RWPE1 (cell line): ENCODE measurements at regions not wholly inside any gene's neighbourhood (a gene's known extent, or its start where the extent isn't known, plus 50 kb on each side); places are given as distances from the start of the nearest gene placed in this dataset.

ENCODE experiments used
- CTCF ChIA-PET: fragments of 350-600 bp; sonication (Branson Sonifier 250); formaldehyde crosslinking; extraction: SDS; loops from one replicate; lab custom pipeline; 2021; lab: Yijun Ruan, JAX
- POLR2A ChIA-PET: fragments of 400-600 bp; formaldehyde crosslinking; extraction: SDS; loops from one replicate; lab custom pipeline; 2020; ENCODE audit warnings: antibody characterized with exemption; ENCODE audit not compliant: low non-redundant PET; lab: Yijun Ruan, JAX
- DNase-seq: peaks from one replicate; pipeline ENCODE4 v3.0.0; 2012; ENCODE audit warnings: low spot score
- H3K27ac ChIP-seq: fragments of 450-650 bp; 2 replicates; pipeline ENCODE4 v1.5.1; 2017
- CTCF ChIP-seq: fragments of 450-650 bp; conservative IDR thresholded peaks from 2 replicates; pipeline ENCODE4 v1.5.1; 2017; ENCODE audit warnings: low read depth, mild to moderate bottlenecking

- ChIA-PET CTCF (interaction anchor here (0.6 to 1.0 kb wide), 5 partner anchors 14 to 1677 kb away, joined by 3 to 8 read pairs (median 4); no protein-coding TSS in a partner anchor), POLR2A (no interaction called here)
- H3K27ac ChIP-seq: no peak overlapping the region
- no peak for DNase-seq
- TF ChIP-seq CTCF: no peak
Measured at GRCh38 chr13:32910530-32910929, 105.7 kb upstream of the KL start.

- POLR2A ChIA-PET: interaction anchor here (0.6 kb wide), 1 partner anchor 243 kb away, joined by 4 read pairs; no protein-coding TSS in a partner anchor
- TF ChIP-seq CTCF: no peak
- DNase-seq: peak; percentile 66
- CTCF ChIA-PET: interaction anchor here (0.7 to 1.0 kb wide), 5 partner anchors 13 to 326 kb away, joined by 3 to 4 read pairs (median 4); no protein-coding TSS in a partner anchor
- H3K27ac ChIP-seq: no peak overlapping the region
Measured at GRCh38 chr13:32911506-32911905, 104.7 kb upstream of the KL start.

- POLR2A ChIA-PET: no interaction called here
- no peak overlapping the region for H3K27ac ChIP-seq
- CTCF ChIA-PET: interaction anchor here (0.5 kb wide), 1 partner anchor 327 kb away, joined by 4 read pairs; no protein-coding TSS in a partner anchor
Measured at GRCh38 chr13:32914686-32915085, 101.5 kb upstream of the KL start.

GRCh38 chr13:32917504-32917903 lies 98.7 kb upstream of the KL start:
- DNase-seq: no peak
- no peak overlapping the region for H3K27ac ChIP-seq
- ChIA-PET POLR2A (no interaction called here), CTCF (no interaction called here)
- TF ChIP-seq CTCF: no peak

More at GRCh38 chr13:32914686-32915085, 101.5 kb upstream of the KL start:
- no peak for DNase-seq
- TF ChIP-seq CTCF: no peak

GRCh38 chr13:32923725-32924124 lies 92.5 kb upstream of the KL start:
- no peak for DNase-seq
- no peak for TF ChIP-seq CTCF
- CTCF ChIA-PET: interaction anchor here (0.6 kb wide), 1 partner anchor 590 kb away, joined by 3 read pairs; no protein-coding TSS in a partner anchor
- H3K27ac ChIP-seq: no peak overlapping the region
- POLR2A ChIA-PET: no interaction called here

GRCh38 chr13:32924886-32925285 lies 91.3 kb upstream of the KL start:
- no peak overlapping the region for H3K27ac ChIP-seq
- CTCF ChIA-PET: no interaction called here
- TF ChIP-seq CTCF: no peak
- POLR2A ChIA-PET: no interaction called here
- no peak for DNase-seq
